Erythroblast (primary cell): ENCODE measurements at regions not wholly inside any gene's neighbourhood (a gene's known extent, or its start where the extent isn't known, plus 50 kb on each side); places are given as distances from the start of the nearest gene placed in this dataset.

Source experiments
- GATA1 ChIP-seq: IDR thresholded peaks from 2 replicates; pipeline ENCODE4 v1.6.1; 2011; ENCODE audit warnings: low read depth, mild to moderate bottlenecking, control low read depth, low read length, moderate library complexity
- POLR2A ChIP-seq: IDR thresholded peaks from 2 replicates; pipeline ENCODE4 v1.6.1; 2011; ENCODE audit warnings: mild to moderate bottlenecking, low read length

DNA sequence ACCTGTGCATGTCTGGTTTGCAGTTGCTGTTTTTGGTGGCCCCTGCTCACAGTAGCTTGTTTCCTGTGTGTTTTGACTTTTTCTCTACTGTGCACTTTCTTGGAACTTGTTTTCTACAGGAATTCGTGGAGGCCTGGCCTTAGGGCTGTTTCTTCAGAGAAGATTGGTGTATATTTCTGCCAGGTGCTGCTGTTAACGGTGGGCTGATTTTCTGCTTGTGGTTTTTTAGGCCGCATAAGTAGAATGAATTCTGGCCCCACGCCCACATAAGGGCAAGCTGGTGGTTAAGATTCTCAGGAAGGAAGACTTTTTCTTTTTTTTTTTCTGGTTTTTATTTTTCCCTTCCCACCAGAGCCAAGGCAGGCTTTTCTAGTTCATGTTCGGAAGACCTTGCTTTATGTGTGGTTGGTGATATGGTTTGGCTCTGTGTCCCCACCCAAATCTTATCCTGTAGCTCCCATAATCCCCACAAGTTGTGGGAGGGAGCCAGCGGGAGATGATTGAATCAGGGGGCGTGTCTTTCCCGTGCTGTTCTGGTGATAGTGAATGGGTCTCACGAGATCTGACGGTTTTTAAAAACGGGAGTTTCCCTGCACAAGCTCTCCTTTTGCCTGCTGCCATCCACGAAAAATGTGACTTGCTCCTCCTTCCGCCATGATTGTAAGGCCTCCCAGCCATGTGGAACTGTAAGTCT lies 71.5 kb upstream of the DISP3 start:
- TF ChIP-seq POLR2A (no peak), GATA1 (no peak)
